ENCODE measurements at regions not wholly inside any gene's neighbourhood (a gene's known extent, or its start where the extent isn't known, plus 50 kb on each side); places are given as distances from the start of the nearest gene placed in this dataset.

- H3K27ac ChIP-seq (ENCODE audit: low read depth in 2 of 2, low read length in 2 of 2) = no peak overlapping the region
- no peaks in the 10 kb centered on the region for H3K9me3 ChIP-seq (ENCODE audit: control insufficient read depth in 2 of 3, insufficient read depth in 1 of 3, low read length in 3 of 3)
- intact Hi-C loops (cut with DNase I) = no loop called here
- no peak for TF ChIP-seq CTCF (IDR thresholded peaks at IDR 0.05; ENCODE audit: borderline replicate concordance, extremely low read depth, insufficient read depth)
- no peaks in the 10 kb centered on the region for H3K36me3 ChIP-seq (ENCODE audit: control insufficient read depth in 2 of 3, insufficient read depth in 3 of 3, low read length in 3 of 3)
- H3K4me1 ChIP-seq (ENCODE audit: control insufficient read depth in 2 of 3, insufficient read depth in 2 of 3, low read depth in 1 of 3, low read length in 3 of 3) = no peaks in the 10 kb centered on the region
- peak in 1 of 5 donors; percentile 35 for DNase-seq
- H3K4me3 ChIP-seq (ENCODE audit: low read length in 3 of 3) = no peak overlapping the region
- FAIRE-seq = no peak
- no peaks in the 10 kb centered on the region for H3K27me3 ChIP-seq (ENCODE audit: control insufficient read depth, insufficient read depth, low read length)
- no peak overlapping the region for H3K9ac ChIP-seq (ENCODE audit: low read length in 3 of 3)
Observed at GRCh38 chr2:17051538-17051937, 385.9 kb upstream of the CYRIA start.

GRCh38 chr2:17043173-17043572 is 377.5 kb upstream of the CYRIA start:
- no peak for FAIRE-seq
- no peaks in the 10 kb centered on the region for H3K9me3 ChIP-seq (ENCODE audit: control insufficient read depth in 2 of 3, insufficient read depth in 1 of 3, low read length in 3 of 3)
- intact Hi-C loops (cut with DNase I) = no loop called here
- TF ChIP-seq CTCF (IDR thresholded peaks at IDR 0.05; ENCODE audit: borderline replicate concordance, extremely low read depth, insufficient read depth) = no peak
- DNase-seq = no peak
- no peaks in the 10 kb centered on the region for H3K27me3 ChIP-seq (ENCODE audit: control insufficient read depth, insufficient read depth, low read length)
- no peak overlapping the region for H3K9ac ChIP-seq (ENCODE audit: low read length in 3 of 3)
- no peaks in the 10 kb centered on the region for H3K36me3 ChIP-seq (ENCODE audit: control insufficient read depth in 2 of 3, insufficient read depth in 3 of 3, low read length in 3 of 3)
- no peak overlapping the region for H3K27ac ChIP-seq (ENCODE audit: low read depth in 2 of 2, low read length in 2 of 2)
- no peak overlapping the region for H3K4me3 ChIP-seq (ENCODE audit: low read length in 3 of 3)
- no peaks in the 10 kb centered on the region for H3K4me1 ChIP-seq (ENCODE audit: control insufficient read depth in 2 of 3, insufficient read depth in 2 of 3, low read depth in 1 of 3, low read length in 3 of 3)

GRCh38 chr2:17036361-17036760 is 370.7 kb upstream of the CYRIA start:
- no peak for TF ChIP-seq CTCF (IDR thresholded peaks at IDR 0.05; ENCODE audit: borderline replicate concordance, extremely low read depth, insufficient read depth)
- no peaks in the 10 kb centered on the region for H3K36me3 ChIP-seq (ENCODE audit: control insufficient read depth in 2 of 3, insufficient read depth in 3 of 3, low read length in 3 of 3)
- no peak overlapping the region for H3K4me3 ChIP-seq (ENCODE audit: low read length in 3 of 3)
- DNase-seq = no peak
- no peak for FAIRE-seq
- no peaks in the 10 kb centered on the region for H3K4me1 ChIP-seq (ENCODE audit: control insufficient read depth in 2 of 3, insufficient read depth in 2 of 3, low read depth in 1 of 3, low read length in 3 of 3)
- intact Hi-C loops (cut with DNase I) = no loop called here
- H3K27me3 ChIP-seq (ENCODE audit: control insufficient read depth, insufficient read depth, low read length) = no peaks in the 10 kb centered on the region
- H3K9me3 ChIP-seq (ENCODE audit: control insufficient read depth in 2 of 3, insufficient read depth in 1 of 3, low read length in 3 of 3) = no peaks in the 10 kb centered on the region
- no peak overlapping the region for H3K9ac ChIP-seq (ENCODE audit: low read length in 3 of 3)
- no peak overlapping the region for H3K27ac ChIP-seq (ENCODE audit: low read depth in 2 of 2, low read length in 2 of 2)

- H3K4me3 ChIP-seq (ENCODE audit: low read length in 3 of 3) = no peak overlapping the region
- no peak for FAIRE-seq
- no peak overlapping the region for H3K27ac ChIP-seq (ENCODE audit: low read depth in 2 of 2, low read length in 2 of 2)
- H3K4me1 ChIP-seq (ENCODE audit: control insufficient read depth in 2 of 3, insufficient read depth in 2 of 3, low read depth in 1 of 3, low read length in 3 of 3) = no peaks in the 10 kb centered on the region
- intact Hi-C loops (cut with DNase I) = no loop called here
- H3K9ac ChIP-seq (ENCODE audit: low read length in 3 of 3) = no peak overlapping the region
- TF ChIP-seq CTCF (IDR thresholded peaks at IDR 0.05; ENCODE audit: borderline replicate concordance, extremely low read depth, insufficient read depth) = no peak
- H3K9me3 ChIP-seq (ENCODE audit: control insufficient read depth in 2 of 3, insufficient read depth in 1 of 3, low read length in 3 of 3) = no peaks in the 10 kb centered on the region
- DNase-seq = no peak
- H3K36me3 ChIP-seq (ENCODE audit: control insufficient read depth in 2 of 3, insufficient read depth in 3 of 3, low read length in 3 of 3) = no peaks in the 10 kb centered on the region
- no peaks in the 10 kb centered on the region for H3K27me3 ChIP-seq (ENCODE audit: control insufficient read depth, insufficient read depth, low read length)
Observed at GRCh38 chr2:17035010-17035409, 369.4 kb upstream of the CYRIA start.
